GM23338 (cell line): ENCODE measurements at regions not wholly inside any gene's neighbourhood (a gene's known extent, or its start where the extent isn't known, plus 50 kb on each side); places are given as distances from the start of the nearest gene placed in this dataset.

Experiments
- ATAC-seq: fragments of 200-7000 bp; cut with Tn5 transposase; 3 replicates; pipeline ENCODE4 v1.9.1; 2020
- DNase-seq: peaks from one replicate; pipeline ENCODE4 v3.0.0-alpha.2; 2015; ENCODE audit warnings: low spot score
- H2AFZ ChIP-seq: fragments of 200-600 bp; sonication (generic); 2 replicates; pipeline ENCODE4 v1.8.0; 2016; ENCODE audit warnings: antibody characterized with exemption, mild to moderate bottlenecking, moderate library complexity
- H3F3A ChIP-seq: fragments of 200-600 bp; sonication (generic); replicated peaks from 2 replicates; pipeline ENCODE4 v1.8.0; 2017; ENCODE audit warnings: antibody characterized with exemption, mixed run types, low read depth
- H3K27ac ChIP-seq: fragments of 200-600 bp; sonication (generic); 2 replicates; pipeline ENCODE4 v1.6.1; 2016; ENCODE audit warnings: low read depth
- H3K27me3 ChIP-seq: fragments of 200-600 bp; sonication (generic); 2 replicates; pipeline ENCODE4 v1.8.0; 2016; ENCODE audit warnings: mild to moderate bottlenecking, mixed run types, moderate library complexity; ENCODE audit not compliant: insufficient read depth
- H3K36me3 ChIP-seq: fragments of 200-600 bp; sonication (generic); 2 replicates; pipeline ENCODE4 v1.8.0; 2016; ENCODE audit warnings: mild to moderate bottlenecking; ENCODE audit not compliant: insufficient read depth
- H3K4me1 ChIP-seq: fragments of 200-600 bp; sonication (generic); 2 replicates; pipeline ENCODE4 v1.8.0; 2016; ENCODE audit warnings: mild to moderate bottlenecking, moderate library complexity; ENCODE audit not compliant: insufficient read depth
- H3K4me2 ChIP-seq: fragments of 200-600 bp; sonication (generic); 2 replicates; pipeline ENCODE4 v1.7.1; 2017; ENCODE audit warnings: mixed run types
- H3K4me3 ChIP-seq: fragments of 200-600 bp; sonication (generic); 2 replicates; pipeline ENCODE4 v1.6.1; 2016; ENCODE audit warnings: mixed run types
- H3K79me2 ChIP-seq: fragments of 200-600 bp; sonication (generic); replicated peaks from 2 replicates; pipeline ENCODE4 v1.8.0; 2017; ENCODE audit warnings: mild to moderate bottlenecking; ENCODE audit not compliant: insufficient read depth
- H3K9me2 ChIP-seq: fragments of 200-600 bp; sonication (generic); 2 replicates; pipeline ENCODE4 v1.8.0; 2017; ENCODE audit not compliant: insufficient read depth
- H4K20me1 ChIP-seq: fragments of 200-600 bp; sonication (generic); replicated peaks from 2 replicates; pipeline ENCODE4 v1.8.0; 2017; ENCODE audit warnings: mild to moderate bottlenecking; ENCODE audit not compliant: insufficient read depth
- H3K27ac Mint-ChIP-seq: 2 replicates; pipeline ENCODE4 v1.8.0; 2020; ENCODE audit warnings: inconsistent platforms, mild to moderate bottlenecking, moderate library complexity, mixed read lengths
- H3K27me3 Mint-ChIP-seq: 3 replicates; pipeline ENCODE4 v1.8.0; 2022; ENCODE audit warnings: low read depth, mild to moderate bottlenecking, moderate library complexity, mixed read lengths, inconsistent platforms; ENCODE audit not compliant: insufficient read depth, poor library complexity
- H3K36me3 Mint-ChIP-seq: 3 replicates; pipeline ENCODE4 v1.8.0; 2021; ENCODE audit warnings: low read depth, mild to moderate bottlenecking, inconsistent platforms, moderate library complexity, mixed read lengths
- H3K4me1 Mint-ChIP-seq: 3 replicates; pipeline ENCODE4 v1.8.0; 2020; ENCODE audit warnings: mild to moderate bottlenecking, inconsistent platforms, mixed read lengths
- H3K4me3 Mint-ChIP-seq: 3 replicates; pipeline ENCODE4 v1.8.0; 2021; ENCODE audit warnings: moderate library complexity, mild to moderate bottlenecking, inconsistent platforms, mixed read lengths
- H3K9me3 Mint-ChIP-seq: 3 replicates; pipeline ENCODE4 v1.8.0; 2020; ENCODE audit warnings: moderate library complexity, mild to moderate bottlenecking, inconsistent platforms, mixed read lengths
- CREB1 ChIP-seq: fragments of 250-450 bp; sonication (Bioruptor Pico); IDR thresholded peaks from 2 replicates; pipeline ENCODE4 v1.5.0; 2020; ENCODE audit warnings: low read depth, mild to moderate bottlenecking, moderate library complexity
- ETS1 ChIP-seq: IDR thresholded peaks from 2 replicates; pipeline ENCODE4 v1.6.1; 2016; ENCODE audit warnings: antibody characterized with exemption
- EZH2 ChIP-seq: fragments of 200-600 bp; sonication (generic); IDR thresholded peaks from one replicate; pipeline ENCODE4 v1.8.0; 2017; ENCODE audit warnings: antibody characterized with exemption, mild to moderate bottlenecking, low read depth; ENCODE audit not compliant: unreplicated experiment
- JUNB ChIP-seq: IDR thresholded peaks from one replicate; pipeline ENCODE4 v1.6.1; 2016; ENCODE audit warnings: antibody characterized with exemption; ENCODE audit not compliant: unreplicated experiment
- POLR2AphosphoS5 ChIP-seq: IDR thresholded peaks from 2 replicates; pipeline ENCODE4 v1.6.1; 2016; ENCODE audit warnings: antibody characterized with exemption, low read depth
- STAT1 ChIP-seq: IDR thresholded peaks from one replicate; pipeline ENCODE4 v1.6.1; 2016; ENCODE audit warnings: antibody characterized with exemption; ENCODE audit not compliant: unreplicated experiment
- ZNF114 ChIP-seq: fragments of 250-450 bp; sonication (Bioruptor Pico); IDR thresholded peaks from 2 replicates; pipeline ENCODE4 v1.5.0; 2020; ENCODE audit warnings: mild to moderate bottlenecking, moderate library complexity
- ZNF462 ChIP-seq: fragments of 250-450 bp; sonication (Bioruptor Pico); IDR thresholded peaks from 2 replicates; pipeline ENCODE4 v1.5.0; 2020; ENCODE audit warnings: mild to moderate bottlenecking, moderate library complexity

DNA sequence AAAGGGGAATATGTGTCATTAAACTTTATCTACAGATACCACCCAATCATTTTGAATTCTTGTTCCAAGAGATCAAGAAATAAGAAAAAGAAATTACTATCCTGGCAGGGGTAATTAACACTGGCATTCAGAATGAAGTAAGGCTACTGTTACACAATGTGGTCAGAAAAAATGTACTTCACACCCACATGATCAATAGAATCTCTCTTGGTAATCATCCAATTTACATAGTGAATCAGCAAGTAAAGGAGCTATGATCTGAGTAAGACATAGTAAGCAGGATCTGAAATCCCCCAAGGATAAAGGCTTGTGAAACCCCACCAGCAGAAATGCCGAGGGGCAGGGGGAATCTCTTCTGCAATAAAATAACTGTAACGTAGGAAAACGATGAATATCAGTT is 466.5 kb downstream of the FAM181B start (continued):
- TF ChIP-seq ZNF462 (CRISPR knock-in tag), result no peak
- TF ChIP-seq CREB1 (CRISPR knock-in tag), result no peak
- TF ChIP-seq STAT1, result no peak
- no peak for TF ChIP-seq EZH2

DNA sequence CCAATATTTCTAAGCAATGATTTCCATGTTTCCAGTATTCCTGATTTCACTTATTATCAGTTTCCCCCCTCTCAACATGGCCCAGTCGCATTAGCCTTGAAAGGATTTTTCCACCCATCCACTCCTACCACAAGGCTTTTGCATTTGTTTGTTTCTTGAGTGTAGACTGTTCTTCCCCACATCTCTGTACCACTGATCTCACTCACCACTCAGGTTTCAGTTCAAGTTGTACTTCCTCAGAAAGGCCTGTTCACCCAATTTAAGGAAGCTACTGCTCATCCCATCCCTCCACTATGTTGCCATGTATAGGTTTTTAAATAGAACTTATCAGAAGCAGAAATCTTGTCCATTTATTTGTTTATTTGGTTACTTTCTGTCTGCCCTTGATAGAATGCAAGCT is 472.3 kb downstream of the FAM181B start:
- Histone ChIP-seq H3K36me3 (no peaks in the 10 kb centered on the region), H3K27ac (no peak overlapping the region), H3K4me1 (no peaks in the 10 kb centered on the region), H3K9me2 (no peaks in the 10 kb centered on the region), H3K79me2 (no peaks in the 10 kb centered on the region), H4K20me1 (no peaks in the 10 kb centered on the region), H3K4me2 (no peak overlapping the region), H3K4me3 (no peak overlapping the region), H3F3A (no peaks in the 10 kb centered on the region), H2AFZ (no peak overlapping the region), H3K27me3 (no peaks in the 10 kb centered on the region)
- peaks cover 2% of the 10 kb centered on the region; the same call in 1 of the 3 replicates for H3K4me1 Mint-ChIP-seq
- no peak overlapping the region for H3K4me3 Mint-ChIP-seq
- no peaks in the 10 kb centered on the region for H3K27me3 Mint-ChIP-seq
- no peaks in the 10 kb centered on the region for H3K36me3 Mint-ChIP-seq
- ATAC-seq (no peak), DNase-seq (no peak)
- H3K27ac Mint-ChIP-seq, result no peak overlapping the region
- no peaks in the 10 kb centered on the region for H3K9me3 Mint-ChIP-seq
- TF ChIP-seq ZNF462 (CRISPR knock-in tag), result no peak
- TF ChIP-seq POLR2AphosphoS5, result no peak
- TF ChIP-seq ETS1, result no peak
- TF ChIP-seq JUNB, result no peak
- no peak for TF ChIP-seq ZNF114
